HG03280 (cell line): ENCODE measurements at regions not wholly inside any gene's neighbourhood (a gene's known extent, or its start where the extent isn't known, plus 50 kb on each side); places are given as distances from the start of the nearest gene placed in this dataset.
A peak's percentile ranks its signal among the peaks of the same experiment; 100 is the strongest.
"Not testable (repeated sequence)": the region's sequence is repeated elsewhere in the genome, so short reads cannot be mapped to it uniquely, and the experiment has no call there.

Source experiments
- ATAC-seq: cut with Tn5 transposase; IDR thresholded peaks from one replicate; pipeline ENCODE4 v1.9.1; 2021; ENCODE audit warnings: mild to moderate bottlenecking, moderate library complexity; ENCODE audit not compliant: unreplicated experiment

GRCh38 chr12:94916663-94917062 lies 86.8 kb downstream of the NDUFA12 start:
- ATAC-seq: no peak

GRCh38 chr12:94909663-94910062 lies 93.8 kb downstream of the NDUFA12 start:
- no peak for ATAC-seq

- ATAC-seq: not testable (repeated sequence)
These were observed 97.7 kb downstream of the NDUFA12 start for GRCh38 chr12:94905749-94906148.

- no peak for ATAC-seq
These were observed 103.0 kb downstream of the NDUFA12 start for GRCh38 chr12:94900496-94900895.

GRCh38 chr12:94898388-94898787 lies 105.1 kb downstream of the NDUFA12 start:
- no peak for ATAC-seq

GRCh38 chr12:94892544-94893267 lies 110.8 kb downstream of the NDUFA12 start:
- ATAC-seq: no peak

GRCh38 chr12:94889445-94890210 lies 113.9 kb downstream of the NDUFA12 start:
- no peak for ATAC-seq

GRCh38 chr12:94879542-94879941 lies 124.0 kb downstream of the NDUFA12 start:
- ATAC-seq: no peak

GRCh38 chr12:94875525-94875924 lies 128.0 kb downstream of the NDUFA12 start:
- ATAC-seq: peak; percentile 38

- no peak for ATAC-seq
These were observed 128.8 kb downstream of the NDUFA12 start for GRCh38 chr12:94874518-94875302.

GRCh38 chr12:94873734-94874517 lies 129.6 kb downstream of the NDUFA12 start:
- ATAC-seq: no peak

GRCh38 chr12:94872971-94873733 lies 130.3 kb downstream of the NDUFA12 start:
- ATAC-seq: peak; percentile 81

- ATAC-seq: no peak
These were observed 130.9 kb downstream of the NDUFA12 start for GRCh38 chr12:94872671-94872970.

GRCh38 chr12:94872007-94872653 lies 131.4 kb downstream of the NDUFA12 start:
- ATAC-seq: no peak

- ATAC-seq: no peak
These were observed 133.0 kb downstream of the NDUFA12 start for GRCh38 chr12:94870511-94870910.

GRCh38 chr12:94868161-94868560 lies 135.3 kb downstream of the NDUFA12 start:
- ATAC-seq: no peak

- no peak for ATAC-seq
These were observed 136.2 kb downstream of the NDUFA12 start for GRCh38 chr12:94867066-94867855.

- ATAC-seq: no peak
These were observed 138.5 kb downstream of the NDUFA12 start for GRCh38 chr12:94864987-94865386.
